Iris pigment epithelial cell (primary cell): ENCODE measurements at regions not wholly inside any gene's neighbourhood (a gene's known extent, or its start where the extent isn't known, plus 50 kb on each side); places are given as distances from the start of the nearest gene placed in this dataset.

ENCODE experiments used
- DNase-seq: peaks from one replicate; pipeline ENCODE4 v3.0.0-alpha.2; 2011; ENCODE audit warnings: low read depth

- DNase-seq, result no peak
Measured at GRCh38 chr6:105991561-105992314, 94.4 kb upstream of the PRDM1 start.

- no peak for DNase-seq
Measured at GRCh38 chr6:105990151-105990550, 96.0 kb upstream of the PRDM1 start.

GRCh38 chr6:105988812-105989577 is 97.1 kb upstream of the PRDM1 start:
- DNase-seq, result no peak

- no peak for DNase-seq
Measured at GRCh38 chr6:105988321-105988720, 97.8 kb upstream of the PRDM1 start.

GRCh38 chr6:105987516-105987915 is 98.6 kb upstream of the PRDM1 start:
- no peak for DNase-seq

GRCh38 chr6:105986998-105987397 is 99.1 kb upstream of the PRDM1 start:
- DNase-seq, result no peak

- DNase-seq, result no peak
Measured at GRCh38 chr6:105985816-105986632, 100.1 kb upstream of the PRDM1 start.

GRCh38 chr6:105985098-105985815 is 100.9 kb upstream of the PRDM1 start:
- no peak for DNase-seq

- DNase-seq, result no peak
Measured at GRCh38 chr6:105983763-105984162, 102.4 kb upstream of the PRDM1 start.

GRCh38 chr6:105982761-105983540 is 103.2 kb upstream of the PRDM1 start:
- DNase-seq, result no peak

- DNase-seq, result no peak
Measured at GRCh38 chr6:105981888-105982358, 104.2 kb upstream of the PRDM1 start.

GRCh38 chr6:105981002-105981887 is 104.9 kb upstream of the PRDM1 start:
- DNase-seq, result no peak

GRCh38 chr6:105978974-105979373 is 107.2 kb upstream of the PRDM1 start:
- no peak for DNase-seq

- no peak for DNase-seq
Measured at GRCh38 chr6:105977934-105978504, 108.1 kb upstream of the PRDM1 start.

GRCh38 chr6:105974986-105975385 is 111.2 kb upstream of the PRDM1 start:
- DNase-seq, result no peak

GRCh38 chr6:105972440-105972839 is 113.7 kb upstream of the PRDM1 start:
- DNase-seq, result no peak

GRCh38 chr6:105968603-105969333 is 117.4 kb upstream of the PRDM1 start:
- no peak for DNase-seq

- DNase-seq, result no peak
Measured at GRCh38 chr6:105967917-105968602, 118.1 kb upstream of the PRDM1 start.
